ENCODE measurements at regions not wholly inside any gene's neighbourhood (a gene's known extent, or its start where the extent isn't known, plus 50 kb on each side); places are given as distances from the start of the nearest gene placed in this dataset.

GRCh38 chr5:110104060-110104725, 414.5 kb downstream of the MAN2A1 start:
- Histone ChIP-seq H3K27ac (peak overlapping the region; percentile 47), H3K9ac (no peak overlapping the region), H3K4me2 (peak overlapping the region; percentile 36), H4K20me1 (ENCODE audit: low read depth) (no peaks in the 10 kb centered on the region), H3K9me3 (ENCODE audit: low read depth) (no peaks in the 10 kb centered on the region), H2AFZ (replicated peaks) (peak overlapping the region; percentile 51), H3K4me3 (no peak overlapping the region), H3F3A (ENCODE audit: low read depth) (no peaks in the 10 kb centered on the region), H3K36me3 (no peaks in the 10 kb centered on the region), H3K79me2 (ENCODE audit: low read depth) (no peaks in the 10 kb centered on the region), H3K27me3 (no peaks in the 10 kb centered on the region), H3K4me1 (peaks cover 23% of the 10 kb centered on the region)
- Mint-ChIP-seq H3K4me1 (peaks cover 10% of the 10 kb centered on the region), H3K27ac (peak overlapping the region; percentile 67), H3K27me3 (ENCODE audit: insufficient read depth, low read depth) (peaks cover 2% of the 10 kb centered on the region), H3K36me3 (no peaks in the 10 kb centered on the region), H3K9me3 (no peaks in the 10 kb centered on the region), H3K4me3 (no peak overlapping the region)
- no peak for DNase-seq (ENCODE audit: low spot score)
- TF ChIP-seq EZH2phosphoT487 (IDR thresholded peaks at IDR 0.05) (no peak), EZH2 (IDR thresholded peaks at IDR 0.05) (no peak), CTCF (IDR thresholded peaks at IDR 0.05) (no peak)

- no peak for DNase-seq (ENCODE audit: low spot score)
- no peaks in the 10 kb centered on the region for H3K36me3 ChIP-seq
- no peak overlapping the region for H3K9ac ChIP-seq
- TF ChIP-seq CTCF (IDR thresholded peaks at IDR 0.05) (no peak), EZH2 (IDR thresholded peaks at IDR 0.05) (no peak), EZH2phosphoT487 (IDR thresholded peaks at IDR 0.05) (no peak)
- Mint-ChIP-seq H3K27me3 (ENCODE audit: insufficient read depth, low read depth) (peaks cover 2% of the 10 kb centered on the region), H3K9me3 (no peaks in the 10 kb centered on the region), H3K27ac (no peak overlapping the region), H3K4me3 (no peak overlapping the region), H3K4me1 (peaks cover 10% of the 10 kb centered on the region), H3K36me3 (no peaks in the 10 kb centered on the region)
- H3K9me3 ChIP-seq (ENCODE audit: low read depth), result no peaks in the 10 kb centered on the region
- H2AFZ ChIP-seq (replicated peaks), result no peak overlapping the region
- no peaks in the 10 kb centered on the region for H3F3A ChIP-seq (ENCODE audit: low read depth)
- no peak overlapping the region for H3K27ac ChIP-seq
- no peak overlapping the region for H3K4me3 ChIP-seq
- no peaks in the 10 kb centered on the region for H3K79me2 ChIP-seq (ENCODE audit: low read depth)
- H3K27me3 ChIP-seq, result no peaks in the 10 kb centered on the region
- peaks cover 29% of the 10 kb centered on the region for H3K4me1 ChIP-seq
- H3K4me2 ChIP-seq, result no peak overlapping the region
- no peaks in the 10 kb centered on the region for H4K20me1 ChIP-seq (ENCODE audit: low read depth)
These were observed 415.3 kb downstream of the MAN2A1 start for GRCh38 chr5:110104726-110105669.

- Histone ChIP-seq H3K4me3 (no peak overlapping the region), H3K4me2 (no peak overlapping the region), H3K79me2 (ENCODE audit: low read depth) (no peaks in the 10 kb centered on the region), H3K36me3 (no peaks in the 10 kb centered on the region), H3K4me1 (peaks cover 35% of the 10 kb centered on the region), H4K20me1 (ENCODE audit: low read depth) (no peaks in the 10 kb centered on the region), H3F3A (ENCODE audit: low read depth) (no peaks in the 10 kb centered on the region), H3K9me3 (ENCODE audit: low read depth) (no peaks in the 10 kb centered on the region), H3K9ac (no peak overlapping the region), H2AFZ (replicated peaks) (no peak overlapping the region), H3K27me3 (no peaks in the 10 kb centered on the region), H3K27ac (no peak overlapping the region)
- Mint-ChIP-seq H3K36me3 (no peaks in the 10 kb centered on the region), H3K9me3 (no peaks in the 10 kb centered on the region), H3K4me3 (no peak overlapping the region), H3K27me3 (ENCODE audit: insufficient read depth, low read depth) (peaks cover 2% of the 10 kb centered on the region), H3K4me1 (peaks cover 10% of the 10 kb centered on the region), H3K27ac (no peak overlapping the region)
- DNase-seq (ENCODE audit: low spot score), result no peak
- TF ChIP-seq EZH2phosphoT487 (IDR thresholded peaks at IDR 0.05) (no peak), EZH2 (IDR thresholded peaks at IDR 0.05) (no peak), CTCF (IDR thresholded peaks at IDR 0.05) (no peak)
These were observed 416.0 kb downstream of the MAN2A1 start for GRCh38 chr5:110105692-110106091.

Measured in neural progenitor cell (in vitro differentiated cells).